GM23338 (cell line): ENCODE measurements at regions not wholly inside any gene's neighbourhood (a gene's known extent, or its start where the extent isn't known, plus 50 kb on each side); places are given as distances from the start of the nearest gene placed in this dataset.

Experiments
- CREB1 ChIP-seq: fragments of 250-450 bp; sonication (Bioruptor Pico); IDR thresholded peaks from 2 replicates; pipeline ENCODE4 v1.5.0; 2020; ENCODE audit warnings: low read depth, mild to moderate bottlenecking, moderate library complexity
- ETS1 ChIP-seq: IDR thresholded peaks from 2 replicates; pipeline ENCODE4 v1.6.1; 2016; ENCODE audit warnings: antibody characterized with exemption
- EZH2 ChIP-seq: fragments of 200-600 bp; sonication (generic); IDR thresholded peaks from one replicate; pipeline ENCODE4 v1.8.0; 2017; ENCODE audit warnings: antibody characterized with exemption, mild to moderate bottlenecking, low read depth; ENCODE audit not compliant: unreplicated experiment
- EZH2phosphoT487 ChIP-seq: fragments of 200-600 bp; sonication (generic); IDR thresholded peaks from one replicate; pipeline ENCODE4 v1.8.1; 2018; ENCODE audit warnings: antibody characterized with exemption; ENCODE audit not compliant: unreplicated experiment
- JUNB ChIP-seq: IDR thresholded peaks from one replicate; pipeline ENCODE4 v1.6.1; 2016; ENCODE audit warnings: antibody characterized with exemption; ENCODE audit not compliant: unreplicated experiment
- NANOG ChIP-seq: IDR thresholded peaks from 2 replicates; pipeline ENCODE4 v1.6.1; 2016; ENCODE audit warnings: antibody characterized with exemption, borderline replicate concordance
- POLR2AphosphoS5 ChIP-seq: IDR thresholded peaks from 2 replicates; pipeline ENCODE4 v1.6.1; 2016; ENCODE audit warnings: antibody characterized with exemption, low read depth
- REST ChIP-seq: IDR thresholded peaks from one replicate; pipeline ENCODE4 v1.6.1; 2018; ENCODE audit warnings: antibody characterized with exemption; ENCODE audit not compliant: unreplicated experiment
- ZNF114 ChIP-seq: fragments of 250-450 bp; sonication (Bioruptor Pico); IDR thresholded peaks from 2 replicates; pipeline ENCODE4 v1.5.0; 2020; ENCODE audit warnings: mild to moderate bottlenecking, moderate library complexity
- TF ChIP-seq, protein P1 (sequence below), 2 experiments: fragments of 200-600 bp in 1 of 2; sonication (generic) in 1 of 2; conservative IDR thresholded peaks; 2 replicates each; pipeline versions ENCODE4 v1.5.1 to v1.6.1; 2016 to 2017; ENCODE audit warnings: antibody characterized with exemption in 2 of 2, low read depth in 2 of 2, mild to moderate bottlenecking in 2 of 2, moderate library complexity in 1 of 2

DNA sequence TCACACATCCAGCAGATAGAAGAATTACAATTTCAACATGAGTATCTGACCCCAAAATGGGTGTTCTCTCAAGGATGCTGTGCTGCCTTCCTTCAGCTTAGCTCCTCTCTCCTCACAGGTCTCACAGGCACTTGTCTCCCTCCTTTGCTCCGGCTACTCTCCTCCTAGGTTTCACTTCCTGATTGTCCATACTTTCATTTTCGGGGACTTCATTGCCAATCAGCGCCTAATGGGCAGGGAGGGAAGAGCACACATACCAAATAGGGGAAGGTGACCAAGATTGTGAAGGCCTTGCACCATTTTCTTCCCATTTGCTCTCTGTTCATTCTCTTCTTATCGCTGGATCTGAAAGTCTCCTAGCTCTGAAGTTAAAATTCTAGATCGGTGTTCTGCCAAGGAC lies 125.4 kb upstream of the EOLA2 start:
- TF ChIP-seq, protein P1, sequence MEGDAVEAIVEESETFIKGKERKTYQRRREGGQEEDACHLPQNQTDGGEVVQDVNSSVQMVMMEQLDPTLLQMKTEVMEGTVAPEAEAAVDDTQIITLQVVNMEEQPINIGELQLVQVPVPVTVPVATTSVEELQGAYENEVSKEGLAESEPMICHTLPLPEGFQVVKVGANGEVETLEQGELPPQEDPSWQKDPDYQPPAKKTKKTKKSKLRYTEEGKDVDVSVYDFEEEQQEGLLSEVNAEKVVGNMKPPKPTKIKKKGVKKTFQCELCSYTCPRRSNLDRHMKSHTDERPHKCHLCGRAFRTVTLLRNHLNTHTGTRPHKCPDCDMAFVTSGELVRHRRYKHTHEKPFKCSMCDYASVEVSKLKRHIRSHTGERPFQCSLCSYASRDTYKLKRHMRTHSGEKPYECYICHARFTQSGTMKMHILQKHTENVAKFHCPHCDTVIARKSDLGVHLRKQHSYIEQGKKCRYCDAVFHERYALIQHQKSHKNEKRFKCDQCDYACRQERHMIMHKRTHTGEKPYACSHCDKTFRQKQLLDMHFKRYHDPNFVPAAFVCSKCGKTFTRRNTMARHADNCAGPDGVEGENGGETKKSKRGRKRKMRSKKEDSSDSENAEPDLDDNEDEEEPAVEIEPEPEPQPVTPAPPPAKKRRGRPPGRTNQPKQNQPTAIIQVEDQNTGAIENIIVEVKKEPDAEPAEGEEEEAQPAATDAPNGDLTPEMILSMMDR (conservative IDR thresholded peaks at IDR 0.05; ENCODE audit: low read depth in 2 of 2), result no peak
- TF ChIP-seq EZH2 (no peak), REST (no peak), POLR2AphosphoS5 (no peak), CREB1 (CRISPR knock-in tag) (no peak), EZH2phosphoT487 (no peak), JUNB (no peak), ETS1 (no peak), ZNF114 (no peak), NANOG (no peak)
